Activated naive CD4-positive, alpha-beta T cell treated with anti-CD3 and anti-CD28 coated beads, Interleukin-2, amount 10 ng/mL, durations not matched to agents 7 days and 5 days (primary cell): ENCODE measurements at regions not wholly inside any gene's neighbourhood (a gene's known extent, or its start where the extent isn't known, plus 50 kb on each side); places are given as distances from the start of the nearest gene placed in this dataset.

Experiments used
- CTCF ChIA-PET: fragments of 350-600 bp; sonication (Branson Sonifier 250); formaldehyde crosslinking; loops from one replicate; lab custom pipeline; 2021; ENCODE audit warnings: antibody characterized with exemption; lab: Charles Lee
- DNase-seq: peaks from one replicate; pipeline ENCODE4 v3.0.0-alpha.2; 2020
- H3K27ac Mint-ChIP-seq: one replicate; pipeline ENCODE4 v1.8.0; 2021; ENCODE audit warnings: mild to moderate bottlenecking, moderate library complexity, mixed read lengths
- H3K27me3 Mint-ChIP-seq: one replicate; pipeline ENCODE4 v1.8.0; 2021; ENCODE audit warnings: mild to moderate bottlenecking, mixed read lengths
- H3K36me3 Mint-ChIP-seq: one replicate; pipeline ENCODE4 v1.8.0; 2021; ENCODE audit warnings: mixed read lengths
- H3K4me1 Mint-ChIP-seq: one replicate; pipeline ENCODE4 v1.8.0; 2021; ENCODE audit warnings: mixed read lengths
- H3K4me3 Mint-ChIP-seq: one replicate; pipeline ENCODE4 v1.8.0; 2021; ENCODE audit warnings: mild to moderate bottlenecking, moderate library complexity, mixed read lengths
- H3K9me3 Mint-ChIP-seq: one replicate; pipeline ENCODE4 v1.8.0; 2021; ENCODE audit warnings: mixed read lengths

DNA sequence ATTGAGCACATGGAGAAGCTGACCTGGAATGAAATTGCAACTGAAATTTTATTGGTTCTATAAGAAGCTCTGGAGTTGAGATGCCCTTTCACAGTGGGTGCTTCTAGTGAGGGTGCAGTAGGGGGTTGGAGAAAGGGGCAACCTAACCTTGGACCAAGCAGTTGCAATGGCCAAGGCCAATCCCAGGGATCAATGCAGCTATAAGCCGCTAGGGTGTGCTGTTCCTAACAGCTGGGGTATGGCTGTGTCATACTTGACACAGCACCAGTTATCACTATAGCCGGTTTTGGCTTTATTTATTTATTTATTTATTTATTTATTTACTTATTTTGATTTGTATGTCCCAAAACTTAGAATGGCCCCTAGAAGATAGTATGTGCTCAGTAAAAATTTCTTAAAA, 505.9 kb downstream of the FLRT2 start:
- Mint-ChIP-seq H3K27me3 (no peaks in the 10 kb centered on the region), H3K4me3 (no peak overlapping the region), H3K4me1 (no peaks in the 10 kb centered on the region), H3K27ac (no peak overlapping the region), H3K36me3 (no peaks in the 10 kb centered on the region), H3K9me3 (no peaks in the 10 kb centered on the region)
- peak; percentile 20 for DNase-seq
- CTCF ChIA-PET = interaction anchor here (1.5 kb wide), 1 partner anchor 17 kb away, joined by 4 read pairs; no protein-coding TSS in a partner anchor

DNA sequence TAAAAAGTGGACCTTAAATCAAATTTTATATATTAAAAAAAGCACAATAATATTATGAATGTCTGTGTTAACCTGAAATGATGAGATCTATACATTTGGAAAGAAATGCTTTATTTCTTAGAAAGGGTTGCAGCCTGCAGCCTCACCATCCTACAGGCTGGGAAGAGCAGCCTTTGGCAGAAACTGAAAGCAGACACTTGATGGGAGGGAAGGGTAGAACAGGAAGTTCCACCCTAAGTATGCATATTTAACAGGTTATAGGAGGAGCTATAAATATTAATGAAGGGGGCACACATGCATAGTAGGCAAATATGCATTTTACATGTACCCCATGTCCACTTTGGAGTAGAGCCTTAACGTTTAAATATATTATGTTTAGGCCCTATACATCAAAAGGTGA, 498.0 kb downstream of the FLRT2 start:
- Mint-ChIP-seq H3K27me3 (no peaks in the 10 kb centered on the region), H3K36me3 (no peaks in the 10 kb centered on the region), H3K4me1 (no peaks in the 10 kb centered on the region), H3K9me3 (peaks cover 9% of the 10 kb centered on the region), H3K4me3 (no peak overlapping the region), H3K27ac (no peak overlapping the region)
- DNase-seq = no peak
- CTCF ChIA-PET = no interaction called here

DNA sequence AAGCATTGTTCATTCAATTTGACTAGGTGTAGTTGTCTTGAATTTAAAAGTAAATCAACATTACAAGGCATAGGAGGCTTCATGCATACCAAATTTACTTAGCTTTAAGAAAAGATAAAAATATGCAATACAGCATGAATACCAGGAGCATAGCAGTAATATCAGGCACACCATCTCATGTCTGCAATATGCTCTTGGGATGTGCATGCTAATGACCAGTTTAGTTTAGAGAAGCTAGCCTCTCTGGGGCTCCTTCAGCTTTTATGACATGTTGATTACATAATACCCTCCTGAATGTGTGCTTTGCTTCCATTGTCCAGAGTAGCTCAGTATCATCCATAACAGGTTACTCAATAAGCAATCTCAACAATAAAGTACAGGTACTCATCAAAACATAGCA, 497.2 kb downstream of the FLRT2 start:
- no peaks in the 10 kb centered on the region for H3K36me3 Mint-ChIP-seq
- H3K4me3 Mint-ChIP-seq = no peak overlapping the region
- CTCF ChIA-PET = no interaction called here
- peaks cover 9% of the 10 kb centered on the region for H3K9me3 Mint-ChIP-seq
- H3K4me1 Mint-ChIP-seq = no peaks in the 10 kb centered on the region
- no peak overlapping the region for H3K27ac Mint-ChIP-seq
- no peaks in the 10 kb centered on the region for H3K27me3 Mint-ChIP-seq
- DNase-seq = no peak

DNA sequence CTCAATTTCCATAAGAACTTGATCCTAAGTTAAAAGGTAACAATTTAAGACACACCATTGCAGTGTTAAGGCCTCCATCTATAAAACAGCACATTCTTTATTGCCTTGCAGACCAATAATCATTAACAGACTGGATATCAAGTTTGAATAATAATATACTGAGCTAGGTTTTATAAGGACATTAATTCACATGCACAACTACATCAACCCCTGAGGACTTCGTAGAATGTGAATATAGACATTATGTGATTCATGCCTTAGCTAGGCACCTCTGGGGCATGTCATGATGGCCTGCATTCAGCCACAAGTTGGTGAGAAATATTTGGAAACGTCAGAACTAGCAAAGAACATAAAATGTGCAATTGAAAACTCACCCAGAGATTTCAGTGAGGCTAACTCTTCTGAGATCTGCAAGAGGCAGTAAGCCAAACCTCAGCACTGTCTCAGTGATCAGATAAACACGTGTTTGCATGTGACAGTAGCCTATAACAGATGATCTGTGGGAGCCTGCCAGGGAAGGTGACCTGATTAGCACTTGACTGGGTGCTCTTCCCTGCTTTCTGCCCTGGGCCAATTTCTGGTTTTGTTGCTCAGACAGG, 492.2 kb downstream of the FLRT2 start:
- H3K36me3 Mint-ChIP-seq = no peaks in the 10 kb centered on the region
- H3K4me1 Mint-ChIP-seq = no peaks in the 10 kb centered on the region
- H3K4me3 Mint-ChIP-seq = no peak overlapping the region
- H3K9me3 Mint-ChIP-seq = peaks cover 6% of the 10 kb centered on the region
- no peak for DNase-seq
- CTCF ChIA-PET = no interaction called here
- no peaks in the 10 kb centered on the region for H3K27me3 Mint-ChIP-seq
- no peak overlapping the region for H3K27ac Mint-ChIP-seq

DNA sequence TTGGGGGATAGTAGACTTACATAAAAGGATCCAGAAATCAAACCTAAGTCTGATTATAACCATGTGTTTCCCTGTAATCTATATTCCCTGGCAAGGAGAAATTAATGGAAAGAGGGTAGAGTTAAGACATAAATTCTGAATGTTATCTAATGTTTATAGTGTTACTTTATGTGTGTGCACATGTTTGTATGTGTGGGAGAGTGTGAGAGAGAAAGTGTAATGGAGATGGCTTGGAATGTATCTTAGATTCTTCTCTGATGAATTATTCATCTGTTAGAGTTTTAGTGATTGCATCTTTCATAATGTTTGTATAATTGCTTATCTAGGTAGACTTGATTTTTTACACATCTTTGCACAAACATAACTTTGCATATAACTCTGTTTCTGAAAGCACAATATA, 490.9 kb downstream of the FLRT2 start:
- CTCF ChIA-PET = no interaction called here
- H3K27ac Mint-ChIP-seq = no peak overlapping the region
- no peaks in the 10 kb centered on the region for H3K4me1 Mint-ChIP-seq
- no peaks in the 10 kb centered on the region for H3K36me3 Mint-ChIP-seq
- no peak for DNase-seq
- no peak overlapping the region for H3K4me3 Mint-ChIP-seq
- H3K27me3 Mint-ChIP-seq = no peaks in the 10 kb centered on the region
- peaks cover 6% of the 10 kb centered on the region for H3K9me3 Mint-ChIP-seq

DNA sequence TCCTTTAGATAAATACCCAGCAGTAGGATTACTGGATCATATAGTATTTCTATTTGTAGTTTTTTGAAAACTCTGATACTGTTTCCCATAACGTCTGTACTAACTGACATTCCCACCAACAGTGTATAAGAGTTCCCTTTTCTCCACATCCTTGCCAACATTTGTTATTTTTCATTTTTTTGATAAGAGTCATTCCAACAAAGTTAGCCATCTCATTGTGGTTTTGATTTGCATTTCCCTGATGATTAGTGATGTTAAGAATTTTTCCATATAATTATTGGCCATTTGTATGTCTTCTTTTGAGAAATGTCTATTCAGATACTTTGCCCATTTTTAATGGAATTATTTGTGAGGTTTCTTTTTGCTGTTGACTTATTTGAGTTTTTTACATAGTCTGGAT, 486.0 kb downstream of the FLRT2 start:
- CTCF ChIA-PET = no interaction called here
- H3K4me1 Mint-ChIP-seq = no peaks in the 10 kb centered on the region
- DNase-seq = no peak
- H3K4me3 Mint-ChIP-seq = no peak overlapping the region
- peaks cover 2% of the 10 kb centered on the region for H3K9me3 Mint-ChIP-seq
- no peaks in the 10 kb centered on the region for H3K36me3 Mint-ChIP-seq
- no peaks in the 10 kb centered on the region for H3K27me3 Mint-ChIP-seq
- H3K27ac Mint-ChIP-seq = no peak overlapping the region

DNA sequence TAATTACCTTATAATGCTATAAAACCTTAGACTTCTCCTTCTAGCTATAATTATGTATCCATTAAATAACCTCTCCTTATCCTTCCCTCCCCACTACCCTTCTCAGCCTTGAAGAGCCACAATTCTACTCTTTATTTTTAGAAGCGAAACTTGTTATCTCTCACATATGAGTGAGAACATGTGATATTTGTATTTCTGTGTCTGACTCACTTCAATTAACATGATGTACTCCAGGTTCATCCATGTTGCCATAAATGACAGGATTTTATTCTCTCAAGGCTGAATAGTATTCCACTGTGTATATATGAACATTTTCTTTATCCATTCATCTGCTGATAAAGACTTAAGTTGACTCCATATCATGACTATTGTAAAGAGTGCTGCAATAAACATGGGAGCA, 485.6 kb downstream of the FLRT2 start:
- DNase-seq = no peak
- CTCF ChIA-PET = no interaction called here
- Mint-ChIP-seq H3K9me3 (peaks cover 2% of the 10 kb centered on the region), H3K4me1 (no peaks in the 10 kb centered on the region), H3K36me3 (no peaks in the 10 kb centered on the region), H3K27ac (no peak overlapping the region), H3K27me3 (no peaks in the 10 kb centered on the region), H3K4me3 (no peak overlapping the region)

DNA sequence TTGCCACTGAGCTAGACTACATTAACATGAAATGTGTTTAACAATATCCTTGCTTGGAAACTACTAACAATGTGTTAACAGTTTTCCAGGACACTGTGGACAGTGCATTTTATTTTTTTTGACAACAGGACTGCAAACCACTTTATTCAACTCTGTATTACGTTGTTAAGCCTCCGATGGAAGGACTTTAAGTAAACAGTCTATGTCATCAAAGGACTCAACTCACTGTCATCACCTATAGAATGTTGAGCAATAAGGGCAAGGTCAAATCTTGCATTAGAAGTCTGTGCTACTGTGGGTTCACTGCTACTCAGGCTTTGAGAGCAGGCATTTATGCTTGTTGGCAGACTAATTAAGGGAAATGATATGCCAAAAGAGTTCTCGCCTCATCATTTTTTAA, 483.7 kb downstream of the FLRT2 start:
- Mint-ChIP-seq H3K4me3 (no peak overlapping the region), H3K27ac (no peak overlapping the region), H3K4me1 (no peaks in the 10 kb centered on the region), H3K9me3 (no peaks in the 10 kb centered on the region), H3K36me3 (no peaks in the 10 kb centered on the region), H3K27me3 (no peaks in the 10 kb centered on the region)
- CTCF ChIA-PET = no interaction called here
- no peak for DNase-seq

DNA sequence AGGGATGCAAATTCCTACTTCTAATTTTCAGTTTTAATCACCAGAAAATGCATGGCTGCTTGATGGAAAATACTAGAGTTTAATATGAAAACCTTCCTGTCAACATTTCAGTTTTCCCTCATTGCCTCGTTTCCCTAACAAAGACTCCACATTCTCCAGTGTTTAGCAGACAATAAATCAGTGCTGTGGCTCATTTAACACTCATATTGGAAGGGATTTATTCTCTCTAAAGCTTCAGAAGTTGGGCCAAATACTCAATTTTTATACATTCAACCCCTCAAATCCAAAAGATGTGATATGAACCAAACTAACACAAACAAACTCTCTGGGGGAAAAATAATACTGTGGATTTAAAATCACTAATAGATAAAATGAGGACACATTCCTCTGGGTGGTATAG, 482.5 kb downstream of the FLRT2 start:
- H3K4me3 Mint-ChIP-seq = no peak overlapping the region
- H3K27me3 Mint-ChIP-seq = no peaks in the 10 kb centered on the region
- no peak overlapping the region for H3K27ac Mint-ChIP-seq
- DNase-seq = no peak
- CTCF ChIA-PET = no interaction called here
- no peaks in the 10 kb centered on the region for H3K36me3 Mint-ChIP-seq
- no peaks in the 10 kb centered on the region for H3K4me1 Mint-ChIP-seq
- H3K9me3 Mint-ChIP-seq = no peaks in the 10 kb centered on the region

DNA sequence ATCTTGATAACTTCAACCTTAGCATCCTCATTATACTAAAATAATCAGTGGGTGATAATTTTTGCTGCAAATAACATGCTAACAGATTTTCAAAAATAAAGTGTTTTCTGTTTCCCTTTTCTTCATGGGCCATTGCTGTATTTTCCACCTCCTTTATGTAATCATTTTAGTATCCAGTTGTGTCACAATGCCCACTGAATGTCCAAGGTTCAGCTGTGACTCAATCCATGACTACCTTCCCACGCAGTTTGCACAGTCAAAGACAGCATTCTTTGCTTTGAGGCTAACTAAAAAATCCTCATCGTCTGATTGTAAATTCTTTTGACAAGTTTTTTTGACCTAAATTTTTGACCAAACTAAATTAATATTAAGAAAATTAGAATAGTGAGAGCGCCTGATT, 474.1 kb downstream of the FLRT2 start:
- H3K27me3 Mint-ChIP-seq = no peaks in the 10 kb centered on the region
- CTCF ChIA-PET = no interaction called here
- H3K9me3 Mint-ChIP-seq = peaks cover 3% of the 10 kb centered on the region
- DNase-seq = no peak
- H3K27ac Mint-ChIP-seq = no peak overlapping the region
- H3K4me1 Mint-ChIP-seq = no peaks in the 10 kb centered on the region
- H3K36me3 Mint-ChIP-seq = no peaks in the 10 kb centered on the region
- H3K4me3 Mint-ChIP-seq = no peak overlapping the region

DNA sequence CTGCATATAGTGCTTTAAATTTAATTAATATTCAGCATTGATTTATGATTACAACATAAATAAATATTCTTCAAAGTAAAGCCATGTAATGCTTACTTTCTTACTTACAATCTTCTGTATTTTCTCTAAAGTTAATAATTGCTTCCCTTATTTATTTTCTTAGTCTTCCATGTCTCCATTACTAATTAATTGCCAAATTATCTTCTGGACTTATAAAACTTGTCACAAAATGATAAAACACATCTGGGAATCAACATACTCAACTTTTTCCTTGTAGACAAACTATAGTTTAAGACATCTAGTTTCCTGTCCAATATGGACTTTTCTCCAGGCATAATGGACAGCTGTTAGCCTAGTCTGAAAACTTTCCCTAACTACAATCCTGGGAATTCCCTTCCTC, 466.6 kb downstream of the FLRT2 start:
- H3K4me3 Mint-ChIP-seq = no peak overlapping the region
- no peaks in the 10 kb centered on the region for H3K27me3 Mint-ChIP-seq
- CTCF ChIA-PET = interaction anchor here (0.7 kb wide), 1 partner anchor 24 kb away, joined by 3 read pairs; no protein-coding TSS in a partner anchor
- H3K27ac Mint-ChIP-seq = no peak overlapping the region
- no peaks in the 10 kb centered on the region for H3K36me3 Mint-ChIP-seq
- DNase-seq = no peak
- H3K9me3 Mint-ChIP-seq = no peaks in the 10 kb centered on the region
- no peaks in the 10 kb centered on the region for H3K4me1 Mint-ChIP-seq

DNA sequence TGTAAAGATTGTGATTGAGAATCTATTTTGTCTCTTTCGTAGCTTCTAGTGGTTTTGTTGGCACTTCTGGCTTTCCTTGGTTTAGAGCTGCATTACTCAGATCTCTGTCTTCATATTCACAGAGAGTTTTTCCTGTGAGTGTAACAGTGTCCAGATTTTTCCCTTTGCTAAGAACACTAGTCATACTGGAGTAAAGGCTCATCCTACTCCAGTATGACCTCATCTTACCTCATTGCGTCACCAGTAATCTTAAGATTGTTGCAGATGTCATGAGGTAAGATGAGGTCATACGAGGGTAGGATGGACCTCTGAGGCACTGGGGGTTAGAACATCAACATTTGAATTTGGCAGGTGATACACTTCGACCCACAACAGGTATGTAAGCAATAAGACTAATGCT, 461.2 kb downstream of the FLRT2 start:
- no peaks in the 10 kb centered on the region for H3K27me3 Mint-ChIP-seq
- DNase-seq = no peak
- no peak overlapping the region for H3K4me3 Mint-ChIP-seq
- no peaks in the 10 kb centered on the region for H3K9me3 Mint-ChIP-seq
- no peaks in the 10 kb centered on the region for H3K36me3 Mint-ChIP-seq
- H3K27ac Mint-ChIP-seq = no peak overlapping the region
- CTCF ChIA-PET = no interaction called here
- no peaks in the 10 kb centered on the region for H3K4me1 Mint-ChIP-seq

DNA sequence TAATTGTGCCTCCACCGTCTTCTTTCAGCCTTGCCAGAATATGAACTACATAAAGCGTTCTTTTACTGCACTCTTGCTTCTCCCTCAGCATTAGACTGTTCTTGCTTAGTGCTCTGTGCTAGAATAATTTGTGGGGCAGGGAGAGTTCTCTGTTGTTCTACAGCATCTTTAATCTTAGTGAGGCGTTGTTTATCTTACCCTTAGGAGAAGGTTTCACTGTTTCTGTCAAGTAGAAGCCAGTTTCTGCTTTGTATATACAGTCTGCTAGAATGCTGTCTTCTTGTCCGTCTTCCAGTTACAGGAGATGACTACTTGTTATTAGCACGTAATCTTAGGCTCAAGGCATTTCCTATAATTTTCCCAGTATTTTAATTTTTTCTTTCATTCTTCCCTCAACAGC, 458.0 kb downstream of the FLRT2 start:
- no peaks in the 10 kb centered on the region for H3K36me3 Mint-ChIP-seq
- CTCF ChIA-PET = no interaction called here
- no peak overlapping the region for H3K4me3 Mint-ChIP-seq
- H3K27me3 Mint-ChIP-seq = no peaks in the 10 kb centered on the region
- no peak overlapping the region for H3K27ac Mint-ChIP-seq
- no peak for DNase-seq
- no peaks in the 10 kb centered on the region for H3K4me1 Mint-ChIP-seq
- no peaks in the 10 kb centered on the region for H3K9me3 Mint-ChIP-seq

DNA sequence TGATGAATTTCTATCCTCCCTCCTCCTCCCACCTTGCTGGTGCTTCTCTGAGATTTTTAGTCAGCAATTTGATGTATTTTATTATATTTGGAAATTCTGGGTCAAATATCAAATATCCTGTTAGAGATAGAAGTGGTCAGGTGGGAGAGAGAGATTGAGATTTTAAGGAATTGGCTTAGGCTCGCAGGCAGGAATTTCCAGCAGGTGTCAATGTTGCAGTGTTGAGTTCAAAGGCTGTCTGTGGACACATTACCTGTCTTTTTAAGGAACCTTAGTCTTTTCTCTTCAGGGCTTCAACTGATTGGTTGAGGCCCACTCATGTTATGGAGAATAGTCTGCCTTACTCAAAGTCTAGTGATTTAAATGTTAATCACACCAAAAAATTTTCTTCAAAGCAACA, 457.3 kb downstream of the FLRT2 start:
- CTCF ChIA-PET = no interaction called here
- H3K9me3 Mint-ChIP-seq = no peaks in the 10 kb centered on the region
- no peak overlapping the region for H3K4me3 Mint-ChIP-seq

DNA sequence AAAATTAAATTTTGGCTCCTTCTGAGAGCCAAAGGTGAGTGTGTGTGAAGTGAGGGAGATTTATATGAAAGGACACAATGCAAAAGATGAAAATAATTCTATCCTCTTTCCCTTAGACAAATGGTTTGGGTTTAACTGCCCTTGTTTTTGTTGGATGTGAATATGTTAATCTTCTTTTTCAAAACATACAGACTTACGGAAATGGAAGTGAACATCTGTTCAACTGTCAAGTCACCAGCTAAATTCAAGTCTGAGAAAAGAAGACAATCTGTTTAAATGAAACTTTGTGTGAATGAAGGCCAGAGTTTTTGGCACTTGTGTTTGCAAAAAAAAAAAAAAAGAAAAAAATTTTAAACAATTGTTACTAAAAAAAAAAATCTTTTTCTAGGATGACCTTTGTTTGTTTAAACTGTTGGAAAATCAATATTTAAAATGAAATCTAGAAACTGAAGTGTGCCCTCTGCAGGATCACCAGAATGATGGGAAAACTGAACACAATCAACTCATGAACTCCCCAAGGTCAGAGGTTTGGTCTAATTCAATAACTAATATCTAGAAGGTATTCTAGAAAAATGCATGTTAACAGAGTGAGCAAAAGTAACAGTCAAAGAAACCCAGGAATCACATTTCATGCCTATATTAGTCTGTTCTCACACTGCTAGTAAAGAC, 448.8 kb downstream of the FLRT2 start:
- Mint-ChIP-seq H3K27me3 (no peaks in the 10 kb centered on the region), H3K36me3 (no peaks in the 10 kb centered on the region), H3K4me1 (no peaks in the 10 kb centered on the region), H3K27ac (no peak overlapping the region), H3K4me3 (no peak overlapping the region), H3K9me3 (peaks cover 7% of the 10 kb centered on the region)
- CTCF ChIA-PET = no interaction called here
- no peak for DNase-seq

More for the DNA sequence above, 457.3 kb downstream of the FLRT2 start:
- no peaks in the 10 kb centered on the region for H3K36me3 Mint-ChIP-seq
- no peak for DNase-seq
- no peaks in the 10 kb centered on the region for H3K4me1 Mint-ChIP-seq
- no peak overlapping the region for H3K27ac Mint-ChIP-seq
- no peaks in the 10 kb centered on the region for H3K27me3 Mint-ChIP-seq
